Stimulated activated naive CD8-positive, alpha-beta T cell treated with anti-CD3 and anti-CD28 coated beads, Interleukin-15, amount 100 ng/mL, for 72 hours (primary cell): ENCODE measurements at regions not wholly inside any gene's neighbourhood (a gene's known extent, or its start where the extent isn't known, plus 50 kb on each side); places are given as distances from the start of the nearest gene placed in this dataset.

ENCODE experiments used
- ATAC-seq: fragments of 150-1000 bp; cut with Tn5 transposase; 2 replicates; pipeline ENCODE4 v1.10.0; 2021; ENCODE audit warnings: mild to moderate bottlenecking, moderate library complexity
- DNase-seq, 2 donors: peaks; one replicate each; pipeline ENCODE4 v3.0.0; 2021 to 2022
- H3K27ac Mint-ChIP-seq, 2 donors: one replicate each; pipeline ENCODE4 v1.8.0; 2022; ENCODE audit warnings: mild to moderate bottlenecking in 2 of 2, mixed read lengths in 2 of 2, moderate library complexity in 2 of 2
- H3K27me3 Mint-ChIP-seq: one replicate; pipeline ENCODE4 v1.8.0; 2022; ENCODE audit warnings: mixed read lengths
- H3K4me1 Mint-ChIP-seq: one replicate; pipeline ENCODE4 v1.8.0; 2022; ENCODE audit warnings: mild to moderate bottlenecking, mixed read lengths
- H3K4me3 Mint-ChIP-seq, 2 donors: one replicate each; pipeline ENCODE4 v1.8.0; 2022; ENCODE audit warnings: mild to moderate bottlenecking in 2 of 2, mixed read lengths in 2 of 2, moderate library complexity in 1 of 2
- H3K9me3 Mint-ChIP-seq, 2 donors: one replicate each; pipeline ENCODE4 v1.8.0; 2022; ENCODE audit warnings: mixed read lengths in 2 of 2

GRCh38 chr6:84445068-84445467 lies 217.6 kb upstream of the CEP162 start:
- Mint-ChIP-seq H3K27ac (no peak overlapping the region), H3K27me3 (no peaks in the 10 kb centered on the region), H3K9me3 (no peaks in the 10 kb centered on the region), H3K4me1 (no peaks in the 10 kb centered on the region), H3K4me3 (no peak overlapping the region)
- DNase-seq (no peak), ATAC-seq (no peak)

GRCh38 chr6:84442208-84442607 lies 214.8 kb upstream of the CEP162 start:
- ATAC-seq = no peak
- no peak for DNase-seq
- H3K27ac Mint-ChIP-seq = no peak overlapping the region
- H3K4me3 Mint-ChIP-seq = no peak overlapping the region
- H3K27me3 Mint-ChIP-seq = no peaks in the 10 kb centered on the region
- H3K4me1 Mint-ChIP-seq = no peaks in the 10 kb centered on the region
- H3K9me3 Mint-ChIP-seq = no peaks in the 10 kb centered on the region

- peaks cover 0 to 5% of the 10 kb centered on the region in 2 donors for H3K9me3 Mint-ChIP-seq
- no peaks in the 10 kb centered on the region for H3K4me1 Mint-ChIP-seq
- no peaks in the 10 kb centered on the region for H3K27me3 Mint-ChIP-seq
- H3K27ac Mint-ChIP-seq = no peak overlapping the region
- DNase-seq (no peak), ATAC-seq (no peak)
- H3K4me3 Mint-ChIP-seq = no peak overlapping the region
Measured at GRCh38 chr6:84441456-84441855, 214.0 kb upstream of the CEP162 start.

GRCh38 chr6:84434550-84434949 lies 207.1 kb upstream of the CEP162 start:
- no peaks in the 10 kb centered on the region for H3K4me1 Mint-ChIP-seq
- H3K9me3 Mint-ChIP-seq = peaks cover 0 to 5% of the 10 kb centered on the region in 2 donors
- ATAC-seq = no peak
- no peak overlapping the region for H3K4me3 Mint-ChIP-seq
- no peak overlapping the region for H3K27ac Mint-ChIP-seq
- peaks cover 23% of the 10 kb centered on the region for H3K27me3 Mint-ChIP-seq
- DNase-seq = no peak

GRCh38 chr6:84432619-84433018 lies 205.2 kb upstream of the CEP162 start:
- ATAC-seq = no peak
- no peak for DNase-seq
- Mint-ChIP-seq H3K4me1 (no peaks in the 10 kb centered on the region), H3K27ac (no peak overlapping the region), H3K4me3 (no peak overlapping the region), H3K27me3 (peaks cover 28% of the 10 kb centered on the region), H3K9me3 (peaks cover 0 to 5% of the 10 kb centered on the region in 2 donors)

GRCh38 chr6:84428300-84428907 lies 201.0 kb upstream of the CEP162 start:
- Mint-ChIP-seq H3K27me3 (peaks cover 34% of the 10 kb centered on the region), H3K4me1 (no peaks in the 10 kb centered on the region), H3K4me3 (no peak overlapping the region), H3K9me3 (no peaks in the 10 kb centered on the region), H3K27ac (no peak overlapping the region)
- ATAC-seq (no peak), DNase-seq (peak; percentile 2 to 15)

GRCh38 chr6:84425971-84426705 lies 198.7 kb upstream of the CEP162 start:
- Mint-ChIP-seq H3K27ac (no peak overlapping the region), H3K4me3 (no peak overlapping the region), H3K27me3 (peaks cover 30% of the 10 kb centered on the region), H3K4me1 (peaks cover 6% of the 10 kb centered on the region), H3K9me3 (no peaks in the 10 kb centered on the region)
- ATAC-seq = no peak
- DNase-seq = no peak

GRCh38 chr6:84424956-84425355 lies 197.5 kb upstream of the CEP162 start:
- H3K4me3 Mint-ChIP-seq = no peak overlapping the region
- no peak for ATAC-seq
- H3K27me3 Mint-ChIP-seq = peaks cover 24% of the 10 kb centered on the region
- H3K9me3 Mint-ChIP-seq = no peaks in the 10 kb centered on the region
- H3K27ac Mint-ChIP-seq = no peak overlapping the region
- no peak for DNase-seq
- peaks cover 6% of the 10 kb centered on the region for H3K4me1 Mint-ChIP-seq

GRCh38 chr6:84422380-84422968 lies 195.0 kb upstream of the CEP162 start:
- ATAC-seq (no peak), DNase-seq (peak; percentile 5 to 18)
- Mint-ChIP-seq H3K9me3 (no peaks in the 10 kb centered on the region), H3K27ac (no peak overlapping the region), H3K4me3 (no peak overlapping the region), H3K27me3 (peaks cover 14% of the 10 kb centered on the region), H3K4me1 (peaks cover 6% of the 10 kb centered on the region)

GRCh38 chr6:84421031-84421430 lies 193.6 kb upstream of the CEP162 start:
- peaks cover 6% of the 10 kb centered on the region for H3K4me1 Mint-ChIP-seq
- DNase-seq (no peak), ATAC-seq (no peak)
- H3K27me3 Mint-ChIP-seq = peaks cover 9% of the 10 kb centered on the region
- H3K27ac Mint-ChIP-seq = no peak overlapping the region
- no peaks in the 10 kb centered on the region for H3K9me3 Mint-ChIP-seq
- no peak overlapping the region for H3K4me3 Mint-ChIP-seq

GRCh38 chr6:84417260-84417659 lies 189.8 kb upstream of the CEP162 start:
- H3K4me1 Mint-ChIP-seq = peaks cover 4% of the 10 kb centered on the region
- no peak overlapping the region for H3K27ac Mint-ChIP-seq

GRCh38 chr6:84416043-84416657 lies 188.7 kb upstream of the CEP162 start:
- DNase-seq (no peak), ATAC-seq (no peak)
- Mint-ChIP-seq H3K9me3 (no peaks in the 10 kb centered on the region), H3K4me3 (no peak overlapping the region), H3K4me1 (no peaks in the 10 kb centered on the region), H3K27me3 (no peaks in the 10 kb centered on the region), H3K27ac (no peak overlapping the region)

More at GRCh38 chr6:84417260-84417659, 189.8 kb upstream of the CEP162 start:
- H3K4me3 Mint-ChIP-seq = no peak overlapping the region
- H3K27me3 Mint-ChIP-seq = peaks cover 6% of the 10 kb centered on the region
- ATAC-seq (no peak), DNase-seq (no peak)
- H3K9me3 Mint-ChIP-seq = no peaks in the 10 kb centered on the region

GRCh38 chr6:84415517-84415916 lies 188.1 kb upstream of the CEP162 start:
- DNase-seq (no peak), ATAC-seq (no peak)
- H3K27me3 Mint-ChIP-seq = no peaks in the 10 kb centered on the region
- H3K27ac Mint-ChIP-seq = no peak overlapping the region
- H3K4me1 Mint-ChIP-seq = no peaks in the 10 kb centered on the region
- no peak overlapping the region for H3K4me3 Mint-ChIP-seq
- H3K9me3 Mint-ChIP-seq = no peaks in the 10 kb centered on the region

GRCh38 chr6:84415068-84415467 lies 187.6 kb upstream of the CEP162 start:
- Mint-ChIP-seq H3K9me3 (no peaks in the 10 kb centered on the region), H3K4me3 (no peak overlapping the region), H3K4me1 (no peaks in the 10 kb centered on the region), H3K27me3 (no peaks in the 10 kb centered on the region), H3K27ac (no peak overlapping the region)
- ATAC-seq (no peak), DNase-seq (no peak)

- Mint-ChIP-seq H3K4me1 (no peaks in the 10 kb centered on the region), H3K27ac (no peak overlapping the region), H3K9me3 (no peaks in the 10 kb centered on the region), H3K27me3 (no peaks in the 10 kb centered on the region), H3K4me3 (no peak overlapping the region)
- no peak for DNase-seq
- ATAC-seq = no peak
Measured at GRCh38 chr6:84414531-84414930, 187.1 kb upstream of the CEP162 start.

GRCh38 chr6:84411060-84411629 lies 183.7 kb upstream of the CEP162 start:
- Mint-ChIP-seq H3K9me3 (no peaks in the 10 kb centered on the region), H3K27ac (no peak overlapping the region), H3K4me1 (no peaks in the 10 kb centered on the region), H3K27me3 (no peaks in the 10 kb centered on the region), H3K4me3 (no peak overlapping the region)
- no peak for DNase-seq
- no peak for ATAC-seq
